HG02763 (cell line): ENCODE measurements at regions not wholly inside any gene's neighbourhood (a gene's known extent, or its start where the extent isn't known, plus 50 kb on each side); places are given as distances from the start of the nearest gene placed in this dataset.
A peak's percentile ranks its signal among the peaks of the same experiment; 100 is the strongest.
"Not testable (repeated sequence)": the region's sequence is repeated elsewhere in the genome, so short reads cannot be mapped to it uniquely, and the experiment has no call there.

ENCODE experiments used
- ATAC-seq: cut with Tn5 transposase; IDR thresholded peaks from one replicate; pipeline ENCODE4 v1.9.1; 2021; ENCODE audit warnings: mild to moderate bottlenecking, moderate library complexity; ENCODE audit not compliant: unreplicated experiment

DNA sequence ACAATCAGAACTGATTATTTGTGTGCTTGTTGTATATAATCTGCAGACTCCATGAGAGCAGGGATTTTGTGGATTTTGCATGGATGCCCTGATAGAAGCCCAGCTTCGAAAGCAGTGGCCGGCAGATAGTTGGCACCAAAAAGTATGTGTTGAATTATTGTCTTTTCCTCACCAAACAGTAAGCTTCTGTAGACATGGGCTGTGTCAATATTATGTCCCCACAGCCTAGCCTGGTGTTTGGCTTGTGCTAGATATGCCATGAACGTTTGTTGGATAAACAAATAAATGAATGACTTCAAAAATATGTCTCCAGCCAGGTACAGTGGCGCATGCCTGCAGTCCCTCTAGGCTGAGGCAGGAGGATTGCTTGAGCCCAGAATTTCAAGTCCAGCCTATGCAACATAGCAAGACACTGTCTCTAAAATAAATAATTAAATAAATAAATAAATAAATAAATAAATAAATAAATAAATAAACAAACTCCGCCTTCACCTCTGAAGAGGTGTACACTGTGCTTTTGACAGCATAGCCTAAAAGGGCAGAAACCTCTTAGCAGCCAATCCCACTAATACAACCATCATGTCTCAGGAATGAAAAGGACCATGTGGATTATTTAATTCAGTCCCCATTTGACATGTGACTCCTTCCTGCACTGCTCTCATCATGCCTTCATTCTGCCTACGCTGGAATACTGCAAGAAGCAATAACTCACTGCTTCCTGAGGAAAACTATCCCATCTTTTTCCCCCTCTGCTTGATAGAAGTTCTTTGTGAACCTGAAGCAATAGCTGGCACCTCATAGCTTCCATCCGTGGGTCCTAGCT lies 335.2 kb downstream of the FBXW7 start:
- ATAC-seq, result no peak

DNA sequence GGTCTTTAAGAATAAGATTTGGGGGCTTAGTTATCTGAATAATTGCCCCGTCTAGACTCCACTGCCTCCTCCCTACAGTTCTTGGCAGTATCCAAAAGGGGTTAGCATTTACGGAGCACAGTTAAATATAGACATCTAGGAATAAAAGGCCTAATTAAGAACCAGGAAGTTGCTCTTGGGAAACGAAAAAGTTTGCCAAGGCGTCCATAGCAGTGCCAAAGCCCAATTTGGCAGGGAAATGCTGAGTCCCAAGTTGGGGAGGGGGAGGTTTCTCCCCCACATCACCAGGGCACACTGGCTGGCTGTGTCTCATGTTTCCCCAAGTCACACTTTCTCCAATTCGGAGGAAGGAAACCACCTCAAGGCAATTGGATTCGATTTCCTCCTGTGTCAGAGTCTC lies 338.7 kb downstream of the FBXW7 start:
- no peak for ATAC-seq

DNA sequence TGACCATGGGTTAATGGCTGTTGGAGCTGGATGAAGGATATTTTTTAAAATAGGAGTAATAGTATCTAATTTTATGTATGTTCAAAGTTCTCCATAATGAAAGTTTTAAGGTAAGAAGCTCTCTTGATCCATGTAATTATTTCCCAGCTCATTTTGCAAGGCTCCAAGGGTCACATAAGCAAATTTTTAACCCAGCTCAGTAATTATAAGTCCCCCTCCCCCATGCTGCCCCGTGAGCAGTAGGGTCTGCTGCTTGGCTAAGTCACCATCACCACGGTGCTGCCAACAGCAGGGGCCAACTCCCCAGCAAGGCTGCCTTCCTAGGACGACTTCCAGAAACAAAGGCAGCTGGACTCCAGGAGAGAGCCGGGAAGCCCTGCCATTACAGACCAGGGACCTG lies 340.0 kb downstream of the FBXW7 start:
- no peak for ATAC-seq

DNA sequence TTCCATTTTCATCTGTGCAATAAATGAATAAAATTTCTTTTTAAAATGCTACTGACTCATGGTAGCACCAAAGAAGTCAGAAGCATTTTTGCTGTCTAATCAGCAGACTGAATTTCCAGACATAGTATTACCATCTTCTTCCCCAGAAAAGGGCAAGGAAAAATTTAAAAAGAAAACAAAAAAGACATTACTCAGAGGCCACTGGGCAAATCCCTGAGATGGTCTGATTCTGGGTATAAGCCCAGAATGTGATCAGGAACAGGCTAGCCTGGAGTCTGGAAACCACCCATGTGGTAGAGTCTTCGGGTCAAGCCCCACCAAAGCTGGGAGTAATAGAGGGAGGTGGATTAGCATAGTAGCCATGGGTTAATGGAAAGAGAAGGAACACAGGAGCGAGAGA lies 342.8 kb downstream of the FBXW7 start:
- no peak for ATAC-seq

DNA sequence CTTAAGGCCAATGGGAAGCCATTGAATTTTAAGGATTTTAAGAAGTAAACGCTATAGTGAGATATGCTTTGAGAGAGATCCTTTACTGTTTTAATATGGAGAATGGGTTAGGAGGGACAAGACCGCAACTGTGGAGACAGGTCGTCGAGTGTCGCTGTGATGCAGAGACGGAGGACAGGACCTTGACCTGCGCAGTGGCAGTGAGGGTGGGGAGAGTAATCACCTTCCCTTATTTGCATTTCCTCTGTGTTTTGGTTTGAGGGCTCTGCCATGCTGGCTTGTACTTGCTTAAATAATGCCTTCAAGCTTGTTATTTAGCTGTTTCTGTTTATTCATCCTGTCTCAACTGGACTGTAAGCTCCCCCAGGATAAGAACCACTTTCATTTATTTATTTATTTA lies 345.0 kb downstream of the FBXW7 start:
- no peak for ATAC-seq

DNA sequence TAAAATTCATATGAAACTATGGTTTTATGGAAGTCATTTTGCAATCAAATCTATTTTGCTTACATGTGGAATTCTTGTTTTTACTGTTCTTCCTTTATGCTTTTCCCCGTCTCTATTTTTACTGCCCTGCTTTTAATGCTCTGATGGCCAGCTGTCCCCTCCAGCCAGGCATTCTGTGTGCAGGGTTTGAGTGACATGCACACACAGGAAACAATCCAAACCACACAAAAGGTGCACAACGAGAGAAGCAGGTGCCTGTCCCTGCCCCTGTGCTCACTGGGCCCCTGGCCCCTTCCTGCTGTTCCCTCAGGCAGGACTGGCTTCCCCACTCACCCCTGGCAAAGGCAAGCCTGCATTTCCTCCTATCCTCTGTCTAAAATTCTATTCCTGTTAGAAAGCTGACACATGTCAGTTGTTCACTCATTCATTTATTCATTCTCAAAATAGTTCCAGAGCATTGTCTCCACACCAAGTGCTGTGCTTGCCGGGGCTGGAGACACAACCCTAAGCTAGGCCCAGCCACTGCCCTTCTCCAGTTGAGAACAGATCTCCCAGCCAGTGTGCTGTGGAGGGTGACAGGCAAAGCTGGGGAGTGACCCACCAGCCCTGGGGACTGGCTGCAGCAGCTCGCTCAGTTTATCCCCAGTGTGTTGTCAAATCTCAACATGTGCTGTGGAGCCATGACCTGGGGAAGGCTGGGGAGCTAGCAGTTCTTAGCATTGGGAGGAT lies 346.3 kb downstream of the FBXW7 start:
- ATAC-seq, result peak; percentile 73

DNA sequence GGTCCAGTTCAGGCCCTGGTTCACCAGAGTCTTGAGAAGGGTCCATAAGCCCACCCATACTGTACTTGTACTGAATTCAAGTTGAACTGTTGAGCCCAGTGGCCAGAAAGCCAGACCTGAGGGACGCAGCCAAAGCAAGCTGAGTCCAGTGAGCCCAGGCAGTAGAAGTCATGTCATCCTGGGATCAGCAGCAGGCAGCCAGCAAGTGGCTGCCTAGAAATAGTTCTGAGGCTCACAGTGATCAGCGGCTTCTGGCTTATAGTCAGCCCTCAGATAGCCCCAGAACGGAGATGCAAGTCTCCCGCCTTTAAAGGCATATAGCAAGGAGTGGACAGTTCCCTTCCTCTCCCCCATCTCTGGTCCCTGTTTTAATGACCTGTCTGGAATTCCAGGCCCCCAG lies 347.1 kb downstream of the FBXW7 start:
- no peak for ATAC-seq

DNA sequence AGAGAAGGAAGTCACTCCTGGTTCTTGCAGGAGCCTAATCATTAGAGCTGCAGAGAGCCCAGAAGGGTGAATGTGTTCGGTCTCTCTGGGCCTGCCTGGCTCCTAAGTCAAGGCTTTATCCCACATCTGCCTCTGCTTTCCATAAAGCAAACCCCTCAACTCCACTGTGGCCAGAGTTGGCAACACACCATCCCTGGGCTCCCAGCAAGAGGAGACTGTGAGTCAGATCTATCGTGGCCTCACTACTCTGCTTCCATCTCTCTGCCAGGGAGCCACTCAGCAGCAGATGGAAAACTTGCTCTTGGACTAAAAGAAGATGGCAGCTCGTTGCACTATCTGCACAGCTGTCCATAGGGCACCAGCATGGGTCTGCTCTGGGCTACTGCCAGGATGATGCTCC lies 348.2 kb downstream of the FBXW7 start:
- ATAC-seq, result no peak

DNA sequence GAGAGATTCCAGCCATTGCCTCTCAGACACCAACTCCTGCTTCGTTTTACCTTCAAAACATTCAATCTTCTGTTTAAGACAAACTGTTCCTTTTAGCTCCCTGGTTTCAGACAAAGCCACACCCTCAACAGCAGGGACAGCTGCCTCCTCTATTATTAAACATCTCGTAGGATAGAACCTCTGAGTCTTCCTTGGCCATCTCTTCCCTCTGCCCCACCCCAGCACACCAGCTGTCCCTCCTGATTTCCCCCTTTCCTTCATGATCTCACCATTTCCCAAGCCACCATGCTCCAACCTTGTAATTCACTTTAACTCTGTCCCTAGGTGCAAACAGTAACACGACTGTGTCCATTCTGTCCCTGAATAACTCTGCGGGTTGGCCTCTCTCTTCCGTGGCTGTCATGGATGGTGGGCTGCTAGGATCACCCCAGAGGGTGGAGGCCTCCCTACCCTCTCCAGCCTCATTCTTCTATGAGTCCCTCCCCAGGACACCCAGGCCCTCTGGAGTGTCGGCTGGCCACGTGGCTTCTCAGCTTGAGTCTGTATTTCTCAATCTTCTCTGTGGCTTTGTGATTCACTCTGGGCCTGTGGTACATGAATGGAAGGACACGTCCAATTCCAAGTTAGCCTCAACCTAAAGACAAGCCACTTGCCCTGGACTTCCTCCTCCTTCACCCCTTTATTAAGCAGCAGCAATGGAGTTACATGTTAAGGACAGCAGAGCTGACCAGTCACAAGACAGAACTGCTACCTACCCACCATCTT lies 349.9 kb downstream of the FBXW7 start:
- no peak for ATAC-seq

DNA sequence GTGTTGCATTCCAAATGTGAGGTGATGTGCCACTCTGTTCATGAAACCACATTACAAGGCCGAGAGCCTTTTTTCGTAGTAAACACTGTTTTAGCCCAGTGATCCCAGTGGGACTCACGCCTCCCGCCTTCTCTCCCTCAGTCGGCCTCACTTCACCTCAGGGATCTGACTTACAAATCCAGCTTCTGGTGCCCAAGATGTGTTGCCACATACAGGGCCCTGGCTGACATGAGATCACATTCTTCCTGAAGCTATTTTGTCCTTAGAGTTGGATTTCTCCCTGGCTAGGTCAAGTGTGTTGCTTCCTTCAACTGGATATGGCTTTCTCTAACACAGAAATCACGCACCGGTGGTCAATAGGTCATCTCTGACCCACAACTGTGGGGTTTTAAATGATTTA lies 354.7 kb downstream of the FBXW7 start:
- ATAC-seq, result no peak

DNA sequence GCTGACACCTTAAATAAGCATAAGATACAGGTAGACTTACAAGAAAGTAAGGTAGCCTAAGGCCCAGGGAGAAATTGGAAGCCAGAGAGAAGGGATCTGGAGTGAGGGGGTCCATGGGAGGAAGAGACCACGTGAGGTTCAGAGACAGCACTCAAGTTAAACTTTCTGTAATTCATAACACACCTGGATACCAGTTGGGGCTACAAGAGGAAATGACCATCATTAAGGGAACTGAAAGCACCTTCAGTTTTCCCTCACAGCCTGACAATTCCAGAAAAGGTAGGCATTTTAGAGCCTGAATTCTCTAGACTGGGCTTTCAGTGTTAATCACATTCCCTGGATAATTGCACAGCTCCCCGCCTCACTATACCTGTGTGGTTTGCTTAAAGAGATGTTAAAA lies 355.5 kb downstream of the FBXW7 start:
- no peak for ATAC-seq

DNA sequence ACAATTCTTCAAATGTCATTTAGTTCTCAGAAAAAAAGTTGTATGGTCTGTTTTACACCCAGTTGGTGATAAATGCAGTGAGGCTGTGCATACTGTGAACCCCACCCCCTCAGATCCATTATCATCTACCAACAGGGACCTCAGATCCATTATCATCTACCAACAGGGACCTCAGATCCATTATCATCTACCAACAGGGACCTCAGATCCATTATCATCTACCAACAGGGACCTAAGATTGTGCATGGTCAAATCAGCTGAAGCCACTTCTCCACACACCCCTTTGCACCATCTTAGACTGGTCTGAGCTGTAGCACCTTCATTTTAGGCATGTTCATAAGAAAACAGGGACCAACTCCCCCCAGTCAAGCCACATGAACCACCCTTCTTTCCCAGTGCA lies 358.4 kb downstream of the FBXW7 start:
- ATAC-seq, result not testable (repeated sequence)

DNA sequence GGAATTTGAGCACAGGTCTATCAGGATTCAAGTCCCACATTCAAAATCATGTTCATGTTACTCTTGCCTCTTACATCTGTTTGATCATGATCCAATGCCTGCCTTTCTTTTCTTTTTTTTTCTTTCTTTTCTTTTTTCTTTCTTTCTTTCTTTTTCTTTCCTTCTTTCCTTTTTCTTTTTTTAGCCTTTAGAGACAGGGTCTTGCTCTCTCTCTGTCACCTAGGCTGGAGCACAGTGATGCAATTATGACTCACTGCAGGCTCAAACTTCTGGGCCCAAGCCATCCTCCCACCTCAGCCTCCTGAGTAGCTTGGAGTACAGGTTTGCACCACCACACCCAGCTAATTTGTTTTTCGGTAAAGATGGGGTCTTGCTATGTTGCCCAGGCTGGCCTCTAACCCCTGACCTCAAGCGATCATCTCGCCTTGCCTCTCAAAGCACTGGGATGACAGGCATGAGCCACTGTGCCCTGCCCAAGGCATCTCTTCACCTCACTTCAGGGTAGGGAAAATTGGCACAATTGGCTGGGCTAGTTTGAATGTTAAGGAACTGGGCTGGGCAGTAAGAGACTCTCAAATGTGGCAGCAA lies 359.2 kb downstream of the FBXW7 start:
- no peak for ATAC-seq

DNA sequence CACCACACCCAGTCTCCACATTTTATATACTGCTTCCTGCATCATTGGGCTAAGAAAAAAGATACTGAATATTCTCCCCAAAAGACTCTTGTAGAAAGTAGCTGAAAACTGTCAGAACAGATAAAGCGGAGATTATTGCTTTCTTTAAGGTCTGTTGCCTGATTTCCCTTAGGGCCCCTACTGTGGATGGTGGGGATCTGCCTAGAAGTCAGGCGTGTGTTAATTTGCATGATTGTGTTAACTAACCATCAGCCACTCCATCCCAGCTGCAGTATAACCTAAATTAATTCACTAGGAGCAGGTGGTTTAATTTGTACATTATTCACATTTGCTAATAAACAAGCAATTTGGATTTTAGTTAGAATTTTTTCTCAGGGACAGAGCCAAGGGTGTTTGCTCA lies 360.3 kb downstream of the FBXW7 start:
- no peak for ATAC-seq

DNA sequence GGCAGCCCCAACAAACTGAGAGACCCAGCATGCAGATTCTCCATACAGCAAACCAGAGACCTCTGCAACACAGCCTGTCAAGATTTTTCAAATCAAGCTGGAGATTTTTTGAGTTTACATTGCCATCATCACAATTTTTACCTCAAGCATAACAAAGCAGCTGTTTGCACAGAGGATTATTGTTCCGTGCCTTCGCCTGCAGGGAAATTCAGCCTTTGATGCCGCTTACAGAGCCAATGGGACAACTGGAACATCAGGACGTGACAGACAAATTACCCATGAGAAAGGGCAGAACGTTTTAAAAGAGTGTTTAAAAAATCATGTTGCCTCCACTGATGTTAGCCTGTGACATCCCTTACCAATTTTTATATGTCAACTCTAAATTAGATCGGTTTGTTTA lies 363.7 kb downstream of the FBXW7 start:
- ATAC-seq, result no peak

DNA sequence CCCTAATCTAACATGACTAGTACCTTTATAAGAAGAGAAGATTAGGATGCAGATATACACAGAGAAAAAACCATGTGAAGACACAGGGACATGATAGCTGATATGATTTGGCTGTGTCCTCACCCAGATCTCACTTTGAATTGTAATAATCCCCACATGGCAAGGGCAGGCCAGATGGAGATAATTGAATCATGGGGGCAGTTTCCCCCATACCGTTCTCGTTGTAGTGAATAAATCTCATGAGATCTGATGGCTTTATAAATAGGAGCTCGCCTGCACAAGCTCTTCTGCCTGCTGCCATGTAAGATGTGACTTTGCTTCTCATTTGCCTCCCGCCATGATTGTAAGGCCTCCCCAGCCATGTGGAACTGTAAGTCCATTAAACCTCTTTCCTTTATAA lies 364.3 kb downstream of the FBXW7 start:
- no peak for ATAC-seq

DNA sequence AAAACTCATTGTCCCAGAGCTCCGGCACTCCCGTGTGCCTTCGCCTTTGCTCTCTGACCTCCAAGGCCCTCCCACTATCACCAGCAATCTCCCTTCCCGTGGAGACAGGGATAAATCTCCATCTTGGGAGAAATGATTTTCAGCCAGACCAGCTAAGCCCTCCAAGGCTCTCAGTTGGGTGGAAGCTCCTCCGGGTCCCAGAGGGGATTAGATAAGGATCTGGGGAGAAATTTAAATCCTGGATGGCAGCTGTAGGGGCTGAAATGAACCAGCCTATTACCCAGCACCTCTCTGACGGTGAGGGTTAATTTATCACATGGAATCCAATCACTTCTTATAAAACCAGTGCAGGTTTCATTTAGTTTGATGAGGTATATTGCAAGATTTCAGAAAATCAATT lies 366.2 kb downstream of the FBXW7 start:
- no peak for ATAC-seq

DNA sequence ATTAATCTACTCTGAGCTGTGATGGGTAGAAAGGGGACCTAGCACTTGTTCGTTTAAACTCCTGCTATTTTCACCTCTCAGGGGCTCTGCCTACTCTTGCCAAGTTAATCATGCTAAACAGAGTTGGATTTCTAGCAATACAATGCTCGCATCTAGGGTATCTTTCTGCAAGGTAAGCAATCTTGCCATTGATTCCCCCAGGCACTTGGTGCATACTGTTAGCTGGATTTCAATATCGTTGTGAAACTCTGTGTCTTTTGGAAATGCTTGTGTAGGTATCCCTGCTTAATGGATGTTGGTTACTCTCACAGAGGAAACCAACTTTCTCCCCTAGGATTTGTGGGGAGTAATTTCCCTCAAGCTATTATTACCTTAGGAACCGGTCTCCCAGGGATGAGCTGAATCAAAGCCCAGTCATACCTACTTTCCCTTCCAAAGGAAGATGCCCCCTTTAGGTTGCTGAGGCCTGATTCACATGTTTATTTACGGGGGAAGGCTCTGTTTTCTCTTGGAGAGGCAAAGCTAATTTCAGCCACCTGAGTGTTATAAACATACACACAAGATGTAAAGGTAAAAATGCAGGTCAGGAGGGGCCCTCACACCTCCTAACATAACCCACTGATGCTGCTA lies 366.8 kb downstream of the FBXW7 start:
- no peak for ATAC-seq

DNA sequence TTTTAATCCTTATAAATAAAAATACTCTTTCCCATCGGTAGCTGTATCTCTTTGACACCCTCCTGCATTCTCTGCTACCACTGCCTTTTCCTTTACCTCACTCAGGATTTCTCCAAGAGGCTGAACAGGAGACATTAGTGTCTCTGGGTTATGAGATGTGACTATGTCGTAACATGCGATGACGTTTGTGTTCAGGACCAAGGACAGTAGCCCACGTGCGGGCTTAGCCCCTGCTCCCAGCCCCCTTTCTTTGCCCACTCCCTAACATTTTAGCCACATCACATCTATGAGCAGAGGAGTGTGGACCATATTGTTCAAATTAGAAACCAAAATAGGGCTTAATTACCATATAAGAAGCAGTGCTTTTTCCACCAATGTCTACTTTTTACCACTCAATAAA lies 369.3 kb downstream of the FBXW7 start:
- no peak for ATAC-seq

DNA sequence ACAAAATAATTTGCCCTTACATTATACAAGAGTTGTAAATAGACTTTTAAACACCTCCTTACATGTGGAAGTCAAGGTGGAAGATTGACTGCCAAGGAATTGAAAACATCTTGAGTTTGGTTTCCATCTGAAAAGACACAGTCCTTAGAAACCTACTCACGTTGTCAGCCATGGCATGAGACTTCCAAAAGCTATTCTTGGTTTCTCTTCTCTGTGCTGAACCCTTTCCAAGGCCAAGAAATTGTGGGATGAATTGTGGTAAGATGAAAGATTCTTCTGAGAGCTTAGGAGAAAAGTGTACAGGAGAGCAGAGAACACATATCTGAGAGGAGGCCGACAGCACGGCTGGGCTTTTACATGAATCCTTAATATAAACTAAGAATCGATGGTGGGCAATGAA lies 370.0 kb downstream of the FBXW7 start:
- no peak for ATAC-seq

DNA sequence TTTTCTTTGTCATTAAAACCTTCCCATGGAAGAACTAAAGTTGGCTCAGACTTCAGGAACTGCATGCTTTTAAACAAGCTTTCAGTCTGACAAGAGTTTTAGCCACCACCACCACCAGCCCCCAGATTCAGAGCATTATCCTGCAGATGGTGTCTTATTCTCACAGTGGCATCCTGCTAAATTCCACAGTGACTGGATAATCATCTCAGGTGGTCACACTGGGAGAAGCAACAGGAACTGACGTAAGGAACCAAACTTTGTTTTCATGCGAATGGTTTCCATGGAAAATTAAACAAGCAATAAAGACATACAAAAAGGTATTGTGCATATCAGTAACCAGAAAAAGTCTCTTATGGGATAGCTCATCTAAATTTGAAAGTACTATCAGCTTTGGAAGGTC lies 370.7 kb downstream of the FBXW7 start:
- no peak for ATAC-seq
